ENCODE measurements at regions not wholly inside any gene's neighbourhood (a gene's known extent, or its start where the extent isn't known, plus 50 kb on each side); places are given as distances from the start of the nearest gene placed in this dataset.

DNA sequence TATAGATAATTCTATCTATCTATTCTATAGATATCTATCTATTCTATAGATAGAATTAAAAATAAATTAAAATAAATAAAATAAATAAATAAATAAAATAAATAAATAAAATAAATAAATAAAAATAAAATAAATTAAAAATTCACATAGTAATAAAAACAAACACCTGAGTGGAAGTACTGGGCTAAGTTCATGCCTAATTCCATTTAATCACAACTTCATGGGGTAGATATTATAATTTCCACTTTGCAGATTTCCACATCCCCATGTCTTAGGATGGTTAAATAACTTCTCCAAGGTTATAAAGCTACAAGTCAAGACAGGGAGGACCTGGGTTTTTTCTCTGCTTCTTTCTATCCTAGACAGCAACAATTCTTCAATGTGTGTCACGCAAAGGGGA lies 261.4 kb upstream of the MEX3C start:
- no peak for DNase-seq (ENCODE audit: low spot score)
- Histone ChIP-seq H3K9me3 (no peaks in the 10 kb centered on the region), H3K4me3 (no peak overlapping the region), H3K27ac (no peak overlapping the region), H3K4me1 (replicated peaks) (no peaks in the 10 kb centered on the region), H3K27me3 (replicated peaks; ENCODE audit: insufficient read depth) (no peaks in the 10 kb centered on the region), H3K36me3 (no peaks in the 10 kb centered on the region)
- no peak for TF ChIP-seq POLR2A (IDR thresholded peaks at IDR 0.05)
- TF ChIP-seq, protein P1, sequence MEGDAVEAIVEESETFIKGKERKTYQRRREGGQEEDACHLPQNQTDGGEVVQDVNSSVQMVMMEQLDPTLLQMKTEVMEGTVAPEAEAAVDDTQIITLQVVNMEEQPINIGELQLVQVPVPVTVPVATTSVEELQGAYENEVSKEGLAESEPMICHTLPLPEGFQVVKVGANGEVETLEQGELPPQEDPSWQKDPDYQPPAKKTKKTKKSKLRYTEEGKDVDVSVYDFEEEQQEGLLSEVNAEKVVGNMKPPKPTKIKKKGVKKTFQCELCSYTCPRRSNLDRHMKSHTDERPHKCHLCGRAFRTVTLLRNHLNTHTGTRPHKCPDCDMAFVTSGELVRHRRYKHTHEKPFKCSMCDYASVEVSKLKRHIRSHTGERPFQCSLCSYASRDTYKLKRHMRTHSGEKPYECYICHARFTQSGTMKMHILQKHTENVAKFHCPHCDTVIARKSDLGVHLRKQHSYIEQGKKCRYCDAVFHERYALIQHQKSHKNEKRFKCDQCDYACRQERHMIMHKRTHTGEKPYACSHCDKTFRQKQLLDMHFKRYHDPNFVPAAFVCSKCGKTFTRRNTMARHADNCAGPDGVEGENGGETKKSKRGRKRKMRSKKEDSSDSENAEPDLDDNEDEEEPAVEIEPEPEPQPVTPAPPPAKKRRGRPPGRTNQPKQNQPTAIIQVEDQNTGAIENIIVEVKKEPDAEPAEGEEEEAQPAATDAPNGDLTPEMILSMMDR (IDR thresholded peaks at IDR 0.05): no peak
- TF ChIP-seq POLR2AphosphoS5 (IDR thresholded peaks at IDR 0.05): no peak
- 90% methylated on average over 1 of the region's 1 CpG for WGBS
- intact Hi-C loops (cut with DNase I): no loop called here

DNA sequence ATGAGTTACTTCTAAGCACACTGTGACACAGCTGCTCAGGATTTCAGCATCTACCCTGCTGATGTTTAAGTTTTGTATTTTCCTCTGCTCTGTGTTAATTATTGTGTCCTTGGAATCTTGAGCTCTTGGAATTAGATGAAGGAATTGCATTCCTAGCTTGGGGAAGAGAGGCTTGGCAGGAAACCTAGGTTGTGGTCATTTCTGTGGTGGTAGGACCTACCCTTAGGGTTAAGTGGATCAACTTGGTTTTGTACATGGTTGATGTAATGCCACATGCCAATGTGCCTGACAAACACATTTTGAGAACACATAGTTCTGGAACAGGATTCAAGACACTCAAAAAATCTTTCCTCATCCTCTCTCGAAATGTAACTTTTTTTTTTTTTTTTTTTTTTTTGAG lies 264.5 kb upstream of the MEX3C start:
- H3K4me3 ChIP-seq: no peak overlapping the region
- DNase-seq (ENCODE audit: low spot score): no peak
- H3K36me3 ChIP-seq: no peaks in the 10 kb centered on the region
- WGBS: 100% methylated on average over 1 of the region's 1 CpG
- intact Hi-C loops (cut with DNase I): no loop called here
- no peak overlapping the region for H3K27ac ChIP-seq
- TF ChIP-seq POLR2A (IDR thresholded peaks at IDR 0.05) (no peak), POLR2AphosphoS5 (IDR thresholded peaks at IDR 0.05) (no peak)
- TF ChIP-seq, protein P1 (IDR thresholded peaks at IDR 0.05): no peak
- H3K9me3 ChIP-seq: no peaks in the 10 kb centered on the region
- H3K27me3 ChIP-seq (replicated peaks; ENCODE audit: insufficient read depth): no peaks in the 10 kb centered on the region
- H3K4me1 ChIP-seq (replicated peaks): no peaks in the 10 kb centered on the region

DNA sequence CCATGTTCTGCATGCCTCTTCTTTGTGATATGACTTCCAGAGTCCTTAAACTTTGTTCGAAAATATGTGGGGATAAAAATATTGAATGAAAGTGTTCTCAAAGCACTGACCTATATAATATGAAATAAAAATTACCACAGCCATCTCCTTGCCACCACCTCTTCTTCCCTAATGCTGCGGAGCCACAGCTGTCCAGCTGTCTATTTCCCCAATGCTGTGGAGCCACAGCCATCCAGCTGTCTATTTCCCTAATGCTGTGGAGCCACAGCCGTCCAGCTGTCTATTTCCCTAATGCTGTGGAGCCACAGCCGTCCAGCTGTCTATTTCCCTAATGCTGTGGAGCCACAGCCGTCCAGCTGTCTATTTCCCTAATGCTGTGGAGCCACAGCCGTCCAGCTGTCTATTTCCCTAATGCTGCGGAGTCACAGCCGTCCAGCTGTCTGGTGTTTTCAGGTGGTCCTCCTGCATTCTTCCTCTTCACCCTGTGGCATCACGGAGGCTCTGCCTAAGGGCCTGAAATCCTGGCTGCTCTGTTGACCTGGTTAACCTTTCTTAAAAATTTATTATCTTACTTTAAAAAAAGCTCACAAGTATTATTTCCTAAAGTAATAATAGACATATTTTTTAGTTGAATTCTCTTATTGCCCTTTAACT lies 266.1 kb upstream of the MEX3C start:
- H3K36me3 ChIP-seq: no peaks in the 10 kb centered on the region
- no peak overlapping the region for H3K4me3 ChIP-seq
- DNase-seq (ENCODE audit: low spot score): no peak
- no peaks in the 10 kb centered on the region for H3K4me1 ChIP-seq (replicated peaks)
- 77% methylated on average over 9 of the region's 9 CpGs for WGBS
- no peak overlapping the region for H3K27ac ChIP-seq
- intact Hi-C loops (cut with DNase I): no loop called here
- H3K9me3 ChIP-seq: no peaks in the 10 kb centered on the region
- TF ChIP-seq POLR2A (IDR thresholded peaks at IDR 0.05) (no peak), POLR2AphosphoS5 (IDR thresholded peaks at IDR 0.05) (no peak)
- TF ChIP-seq, protein P1 (IDR thresholded peaks at IDR 0.05): no peak
- no peaks in the 10 kb centered on the region for H3K27me3 ChIP-seq (replicated peaks; ENCODE audit: insufficient read depth)

DNA sequence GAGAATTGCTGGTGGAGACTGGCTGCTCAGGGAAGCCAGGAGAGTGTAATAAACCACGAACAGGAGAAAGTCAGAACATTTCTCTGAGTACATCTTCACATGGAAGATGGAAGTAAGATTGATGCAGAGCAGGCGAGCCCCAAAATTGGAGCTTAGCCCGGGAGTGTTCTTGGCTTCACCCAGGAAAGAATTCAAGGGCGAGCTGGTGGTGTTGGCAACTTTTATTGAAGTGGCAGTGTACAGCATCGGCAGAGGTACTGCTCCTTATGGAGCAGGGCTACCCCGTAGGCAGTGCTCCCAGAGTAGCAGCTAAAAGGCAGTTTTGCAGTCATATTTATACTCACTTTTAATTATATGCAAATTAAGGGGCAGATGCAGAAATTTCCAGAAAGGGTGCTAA lies 281.4 kb upstream of the MEX3C start:
- Histone ChIP-seq H3K4me1 (replicated peaks) (no peaks in the 10 kb centered on the region), H3K4me3 (no peak overlapping the region), H3K27ac (no peak overlapping the region), H3K36me3 (no peaks in the 10 kb centered on the region), H3K9me3 (no peaks in the 10 kb centered on the region), H3K27me3 (replicated peaks; ENCODE audit: insufficient read depth) (no peaks in the 10 kb centered on the region)
- TF ChIP-seq, protein P1 (IDR thresholded peaks at IDR 0.05): no peak
- TF ChIP-seq POLR2A (IDR thresholded peaks at IDR 0.05) (no peak), POLR2AphosphoS5 (IDR thresholded peaks at IDR 0.05) (no peak)
- intact Hi-C loops (cut with DNase I): no loop called here
- DNase-seq (ENCODE audit: low spot score): no peak
- 91% methylated on average over 6 of the region's 6 CpGs for WGBS

DNA sequence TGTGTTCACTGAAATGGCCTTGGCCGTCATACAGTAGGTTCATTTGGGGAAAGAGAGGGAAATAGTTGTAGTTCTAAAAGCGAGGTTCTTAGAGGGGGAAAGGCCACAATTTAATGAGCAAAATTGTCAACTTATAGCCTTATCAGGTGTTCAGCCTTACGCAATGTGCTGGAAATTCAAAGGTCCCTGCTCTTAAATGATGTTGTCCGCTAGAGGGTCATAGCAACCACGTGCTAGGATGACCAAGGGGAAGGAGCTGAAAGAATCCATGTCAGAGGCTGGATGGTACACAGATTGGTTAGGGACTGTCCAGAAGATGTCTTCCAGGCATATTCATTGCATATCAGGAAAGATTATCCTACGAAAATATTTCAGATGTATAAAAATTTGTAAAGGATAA lies 282.3 kb upstream of the MEX3C start:
- Histone ChIP-seq H3K4me3 (no peak overlapping the region), H3K27ac (no peak overlapping the region), H3K9me3 (no peaks in the 10 kb centered on the region), H3K27me3 (replicated peaks; ENCODE audit: insufficient read depth) (no peaks in the 10 kb centered on the region), H3K36me3 (no peaks in the 10 kb centered on the region), H3K4me1 (replicated peaks) (no peaks in the 10 kb centered on the region)
- 90% methylated on average over 6 of the region's 6 CpGs for WGBS
- DNase-seq (ENCODE audit: low spot score): no peak
- intact Hi-C loops (cut with DNase I): no loop called here
- TF ChIP-seq, protein P1 (IDR thresholded peaks at IDR 0.05): no peak
- TF ChIP-seq POLR2AphosphoS5 (IDR thresholded peaks at IDR 0.05) (no peak), POLR2A (IDR thresholded peaks at IDR 0.05) (no peak)
